HEK293 (cell line): ENCODE measurements at regions not wholly inside any gene's neighbourhood (a gene's known extent, or its start where the extent isn't known, plus 50 kb on each side); places are given as distances from the start of the nearest gene placed in this dataset.
"Not testable (repeated sequence)": the region's sequence is repeated elsewhere in the genome, so short reads cannot be mapped to it uniquely, and the experiment has no call there.

Source experiments
- CTCF ChIA-PET: fragments of 350-600 bp; formaldehyde crosslinking; extraction: SDS; loops from one replicate; lab custom pipeline; 2021; ENCODE audit warnings: antibody characterized with exemption; lab: Yijun Ruan, JAX
- POLR2A ChIA-PET: fragments of 300-600 bp; formaldehyde crosslinking; extraction: SDS; loops from one replicate; lab custom pipeline; 2020; ENCODE audit warnings: antibody characterized with exemption, inconsistent platforms; lab: Yijun Ruan, JAX
- H3K27ac ChIP-seq: fragments of 200-500 bp; sonication (Bioruptor generic); 2 replicates; pipeline ENCODE4 v1.5.1; 2014; ENCODE audit warnings: low read depth, low read length, control low read depth, inconsistent platforms; ENCODE audit errors: extremely low read depth
- H3K36me3 ChIP-seq, 2 experiments: fragments of 200-500 bp in 1 of 2; sonication (Bioruptor generic) in 1 of 2; 1 replicate in 1 of 2; 2 replicates in 1 of 2; pipeline ENCODE4 v1.5.1; 2014 to 2017; ENCODE audit warnings: inconsistent platforms in 2 of 2, low read length in 2 of 2; ENCODE audit not compliant: control insufficient read depth in 2 of 2, insufficient read depth in 1 of 2
- H3K4me1 ChIP-seq: fragments of 200-500 bp; sonication (Bioruptor generic); 2 replicates; pipeline ENCODE4 v1.5.1; 2014; ENCODE audit warnings: mild to moderate bottlenecking, low read length, inconsistent platforms; ENCODE audit not compliant: control insufficient read depth, insufficient read depth
- H3K4me3 ChIP-seq: 2 replicates; pipeline ENCODE4 v1.5.1; 2011; ENCODE audit warnings: low read depth, mild to moderate bottlenecking, control low read depth, low read length, moderate library complexity
- H3K9me3 ChIP-seq: fragments of 200-500 bp; sonication (Bioruptor generic); 2 replicates; pipeline ENCODE4 v1.5.1; 2014; ENCODE audit warnings: low read depth, low read length, inconsistent platforms; ENCODE audit not compliant: control insufficient read depth, insufficient read depth
- GLIS1 ChIP-seq: fragments of 450-650 bp; formaldehyde crosslinking; IDR thresholded peaks from 2 replicates; pipeline ENCODE4 v1.5.1; 2016; ENCODE audit warnings: missing biosample characterization, missing genetic modification characterization
- KLF16 ChIP-seq: fragments of 450-650 bp; formaldehyde crosslinking; IDR thresholded peaks from 2 replicates; pipeline ENCODE4 v1.5.1; 2017; ENCODE audit warnings: missing biosample characterization, missing genetic modification characterization
- MYNN ChIP-seq: fragments of 450-650 bp; formaldehyde crosslinking; IDR thresholded peaks from 2 replicates; pipeline ENCODE4 v1.5.1; 2016; ENCODE audit warnings: missing biosample characterization, missing genetic modification characterization, borderline replicate concordance
- SCRT1 ChIP-seq: fragments of 450-650 bp; formaldehyde crosslinking; IDR thresholded peaks from 2 replicates; pipeline ENCODE4 v1.5.1; 2016; ENCODE audit warnings: missing biosample characterization, missing genetic modification characterization, borderline replicate concordance
- SCRT2 ChIP-seq: fragments of 450-650 bp; formaldehyde crosslinking; IDR thresholded peaks from 2 replicates; pipeline ENCODE4 v1.5.1; 2016; ENCODE audit warnings: missing biosample characterization, missing genetic modification characterization
- ZBTB17 ChIP-seq: fragments of 450-650 bp; formaldehyde crosslinking; IDR thresholded peaks from 2 replicates; pipeline ENCODE4 v1.5.1; 2016; ENCODE audit warnings: missing biosample characterization, missing genetic modification characterization
- ZBTB6 ChIP-seq: fragments of 450-650 bp; formaldehyde crosslinking; IDR thresholded peaks from 2 replicates; pipeline ENCODE4 v1.5.1; 2017; ENCODE audit warnings: missing biosample characterization, missing genetic modification characterization
- ZNF10 ChIP-seq: fragments of 450-650 bp; formaldehyde crosslinking; IDR thresholded peaks from 2 replicates; pipeline ENCODE4 v1.5.1; 2017; ENCODE audit warnings: missing biosample characterization, missing genetic modification characterization
- ZNF169 ChIP-seq: fragments of 450-650 bp; formaldehyde crosslinking; IDR thresholded peaks from 2 replicates; pipeline ENCODE4 v1.5.1; 2016; ENCODE audit warnings: missing biosample characterization, missing genetic modification characterization
- ZNF274 ChIP-seq, 2 experiments: fragments of 200-500 bp in 1 of 2; fragments of 450-650 bp in 1 of 2; sonication (Bioruptor generic) in 1 of 2; formaldehyde crosslinking in 1 of 2; IDR thresholded peaks; 2 replicates each; pipeline versions ENCODE4 v1.5.1 to v1.6.1; 2014 to 2016; ENCODE audit warnings: borderline replicate concordance in 1 of 2, inconsistent platforms in 1 of 2, low read length in 1 of 2, missing biosample characterization in 1 of 2, missing genetic modification characterization in 1 of 2
- ZNF302 ChIP-seq: fragments of 450-650 bp; formaldehyde crosslinking; IDR thresholded peaks from 2 replicates; pipeline ENCODE4 v1.5.1; 2016; ENCODE audit warnings: missing biosample characterization, missing genetic modification characterization, low read depth
- ZNF311 ChIP-seq: fragments of 450-650 bp; formaldehyde crosslinking; IDR thresholded peaks from 2 replicates; pipeline ENCODE4 v1.5.1; 2017; ENCODE audit warnings: missing biosample characterization, missing genetic modification characterization, borderline replicate concordance
- ZNF394 ChIP-seq: fragments of 450-650 bp; formaldehyde crosslinking; IDR thresholded peaks from 2 replicates; pipeline ENCODE4 v1.5.1; 2016; ENCODE audit warnings: missing biosample characterization, missing genetic modification characterization, mild to moderate bottlenecking, moderate library complexity, borderline replicate concordance
- ZNF416 ChIP-seq: fragments of 450-650 bp; formaldehyde crosslinking; IDR thresholded peaks from 2 replicates; pipeline ENCODE4 v1.5.1; 2016; ENCODE audit warnings: missing biosample characterization, missing genetic modification characterization
- ZNF510 ChIP-seq: fragments of 450-650 bp; formaldehyde crosslinking; IDR thresholded peaks from 2 replicates; pipeline ENCODE4 v1.5.1; 2018; ENCODE audit warnings: mild to moderate bottlenecking, missing genetic modification characterization, missing biosample characterization; ENCODE audit not compliant: insufficient replicate concordance
- ZNF529 ChIP-seq: fragments of 450-650 bp; formaldehyde crosslinking; IDR thresholded peaks from 2 replicates; pipeline ENCODE4 v1.5.1; 2017; ENCODE audit warnings: missing genetic modification characterization, missing biosample characterization; ENCODE audit not compliant: insufficient replicate concordance
- ZNF626 ChIP-seq: fragments of 450-650 bp; sonication (Bioruptor Pico); formaldehyde crosslinking; IDR thresholded peaks from 2 replicates; pipeline ENCODE4 v1.5.1; 2018; ENCODE audit warnings: missing biosample characterization, missing genetic modification characterization, inconsistent platforms
- ZNF639 ChIP-seq: fragments of 450-650 bp; formaldehyde crosslinking; IDR thresholded peaks from 2 replicates; pipeline ENCODE4 v1.5.1; 2016; ENCODE audit warnings: missing biosample characterization, missing genetic modification characterization
- ZNF677 ChIP-seq: fragments of 450-650 bp; IDR thresholded peaks from 2 replicates; pipeline ENCODE4 v1.5.0; 2018; ENCODE audit warnings: missing biosample characterization, mild to moderate bottlenecking, missing genetic modification characterization, moderate library complexity
- ZNF830 ChIP-seq: fragments of 450-650 bp; IDR thresholded peaks from 2 replicates; pipeline ENCODE4 v1.5.0; 2018; ENCODE audit warnings: missing biosample characterization, missing genetic modification characterization, low read depth, mild to moderate bottlenecking, moderate library complexity
- ZSCAN16 ChIP-seq: fragments of 450-650 bp; formaldehyde crosslinking; IDR thresholded peaks from 2 replicates; pipeline ENCODE4 v1.5.1; 2016; ENCODE audit warnings: missing biosample characterization, missing genetic modification characterization

GRCh38 chr13:86476656-86477055, 677.4 kb upstream of the SLITRK6 start:
- H3K4me3 ChIP-seq, result no peak overlapping the region
- no peaks in the 10 kb centered on the region for H3K4me1 ChIP-seq
- H3K9me3 ChIP-seq, result no peaks in the 10 kb centered on the region
- TF ChIP-seq ZNF626 (tag by site-specific recombination), result no peak
- TF ChIP-seq GLIS1 (tag by site-specific recombination), result no peak
- no peak for TF ChIP-seq ZNF416 (tag by site-specific recombination)
- TF ChIP-seq ZSCAN16 (tag by site-specific recombination), result no peak
- no peak for TF ChIP-seq MYNN (tag by site-specific recombination)
- no peak for TF ChIP-seq ZBTB17
- TF ChIP-seq ZNF830 (tag by site-specific recombination), result no peak
- no peak for TF ChIP-seq ZNF302 (tag by site-specific recombination)
- no peak for TF ChIP-seq SCRT1 (tag by site-specific recombination)
- no peak for TF ChIP-seq ZNF311 (tag by site-specific recombination)
- no peak for TF ChIP-seq ZBTB6
- TF ChIP-seq KLF16 (tag by site-specific recombination), result no peak
- no peak for TF ChIP-seq ZNF274 (IDR thresholded peaks at IDR 0.05; ENCODE audit: low read length)
- no peak for TF ChIP-seq ZNF274 (tag by site-specific recombination; IDR thresholded peaks at IDR 0.05; ENCODE audit: borderline replicate concordance)
- TF ChIP-seq SCRT2, result no peak
- no peak for TF ChIP-seq ZNF510
- no peak for TF ChIP-seq ZNF529 (tag by site-specific recombination)
- H3K27ac ChIP-seq, result no peak overlapping the region
- H3K36me3 ChIP-seq, result no peaks in the 10 kb centered on the region
- POLR2A ChIA-PET, result no interaction called here
- CTCF ChIA-PET, result no interaction called here

- H3K27ac ChIP-seq, result no peak overlapping the region
- TF ChIP-seq ZNF639 (tag by site-specific recombination) (no peak), ZNF169 (tag by site-specific recombination) (no peak)
- H3K4me1 ChIP-seq, result no peaks in the 10 kb centered on the region
- H3K9me3 ChIP-seq, result no peaks in the 10 kb centered on the region
- H3K36me3 ChIP-seq, result no peaks in the 10 kb centered on the region
- no peak overlapping the region for H3K4me3 ChIP-seq
- ChIA-PET POLR2A (no interaction called here), CTCF (no interaction called here)
Measured at GRCh38 chr13:86486582-86486981, 687.4 kb upstream of the SLITRK6 start.

GRCh38 chr13:86491121-86491520, 691.9 kb upstream of the SLITRK6 start:
- H3K27ac ChIP-seq, result no peak overlapping the region
- CTCF ChIA-PET, result interaction anchor here (1.0 kb wide), 1 partner anchor 692 kb away, joined by 3 read pairs; the partner anchor contains the start of gene SLITRK6
- TF ChIP-seq ZNF394 (tag by site-specific recombination), result no peak
- TF ChIP-seq ZNF10 (tag by site-specific recombination), result no peak
- no peak for TF ChIP-seq ZNF677 (tag by site-specific recombination)
- H3K36me3 ChIP-seq, result no peaks in the 10 kb centered on the region
- no peaks in the 10 kb centered on the region for H3K4me1 ChIP-seq
- H3K4me3 ChIP-seq, result no peak overlapping the region
- POLR2A ChIA-PET, result no interaction called here
- no peaks in the 10 kb centered on the region for H3K9me3 ChIP-seq

- H3K36me3 ChIP-seq, H3K9me3 ChIP-seq, CTCF ChIA-PET, POLR2A ChIA-PET, H3K4me3 ChIP-seq, H3K27ac ChIP-seq, H3K4me1 ChIP-seq: not testable (repeated sequence)
Measured at GRCh38 chr13:86501931-86502330, 702.7 kb upstream of the SLITRK6 start.
